Osteoblast (primary cell): ENCODE measurements at regions not wholly inside any gene's neighbourhood (a gene's known extent, or its start where the extent isn't known, plus 50 kb on each side); places are given as distances from the start of the nearest gene placed in this dataset.

ENCODE experiments used
- DNase-seq: peaks from one replicate; pipeline ENCODE4 v3.0.0; 2011; ENCODE audit warnings: low spot score, mixed read lengths; ENCODE audit not compliant: insufficient read length; ENCODE audit errors: missing footprints
- H2AFZ ChIP-seq: 2 replicates; pipeline ENCODE4 v1.6.0; 2011; ENCODE audit warnings: mild to moderate bottlenecking, low read length
- H3K27ac ChIP-seq: 2 replicates; pipeline ENCODE4 v1.5.1; 2011; ENCODE audit warnings: mild to moderate bottlenecking, low read depth, low read length, moderate library complexity
- H3K27me3 ChIP-seq: 2 replicates; pipeline ENCODE4 v1.6.0; 2012; ENCODE audit warnings: mild to moderate bottlenecking, control low read depth, inconsistent platforms, low read length, moderate library complexity; ENCODE audit not compliant: insufficient read depth
- H3K36me3 ChIP-seq: 2 replicates; pipeline ENCODE4 v1.5.1; 2011; ENCODE audit warnings: mild to moderate bottlenecking, low read length, control low read depth, moderate library complexity; ENCODE audit not compliant: insufficient read depth
- H3K4me1 ChIP-seq: 2 replicates; pipeline ENCODE4 v1.5.1; 2011; ENCODE audit warnings: mild to moderate bottlenecking, low read length, control low read depth, moderate library complexity; ENCODE audit not compliant: insufficient read depth
- H3K4me2 ChIP-seq: 2 replicates; pipeline ENCODE4 v1.6.0; 2011; ENCODE audit warnings: mild to moderate bottlenecking, low read length; ENCODE audit not compliant: insufficient read depth
- H3K4me3 ChIP-seq: fragments of 200-600 bp; sonication (generic); 3 replicates; pipeline ENCODE4 v1.5.1; 2012; ENCODE audit warnings: mild to moderate bottlenecking, low read length, inconsistent platforms; ENCODE audit not compliant: insufficient read depth
- H3K79me2 ChIP-seq: 2 replicates; pipeline ENCODE4 v1.6.0; 2012; ENCODE audit warnings: mild to moderate bottlenecking, low read length, control low read depth, inconsistent platforms; ENCODE audit not compliant: insufficient read depth
- H3K9me3 ChIP-seq: 2 replicates; pipeline ENCODE4 v1.5.1; 2011; ENCODE audit warnings: low read depth, low read length, control low read depth
- H4K20me1 ChIP-seq: 2 replicates; pipeline ENCODE4 v1.6.0; 2012; ENCODE audit warnings: mild to moderate bottlenecking, low read length, control low read depth; ENCODE audit not compliant: insufficient read depth
- TF ChIP-seq, protein P1 (sequence below): IDR thresholded peaks from 2 replicates; pipeline ENCODE4 v1.5.1; 2011; ENCODE audit warnings: mild to moderate bottlenecking, low read depth, low read length, moderate library complexity; ENCODE audit errors: extremely low read depth

DNA sequence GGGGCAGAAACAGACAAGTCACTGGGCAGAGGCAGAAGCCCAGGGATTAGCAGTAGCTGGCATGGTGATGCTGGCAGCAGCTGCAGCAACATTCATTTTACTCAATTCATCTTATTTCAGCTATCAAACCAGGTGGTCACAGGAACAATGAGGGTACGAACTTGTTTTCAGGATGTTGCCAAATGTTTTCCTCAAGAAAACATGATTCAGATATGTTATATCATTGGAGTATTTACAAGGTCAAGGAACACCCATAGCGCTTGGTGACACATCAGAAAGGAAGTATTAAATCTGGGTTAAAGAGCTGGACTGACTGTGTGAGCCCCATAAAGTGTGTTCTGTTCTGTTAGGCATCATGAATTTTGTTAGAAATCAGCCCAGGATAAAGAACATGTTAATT, 456.9 kb upstream of the ID4 start:
- H3K9me3 ChIP-seq = no peaks in the 10 kb centered on the region
- TF ChIP-seq, protein P1, sequence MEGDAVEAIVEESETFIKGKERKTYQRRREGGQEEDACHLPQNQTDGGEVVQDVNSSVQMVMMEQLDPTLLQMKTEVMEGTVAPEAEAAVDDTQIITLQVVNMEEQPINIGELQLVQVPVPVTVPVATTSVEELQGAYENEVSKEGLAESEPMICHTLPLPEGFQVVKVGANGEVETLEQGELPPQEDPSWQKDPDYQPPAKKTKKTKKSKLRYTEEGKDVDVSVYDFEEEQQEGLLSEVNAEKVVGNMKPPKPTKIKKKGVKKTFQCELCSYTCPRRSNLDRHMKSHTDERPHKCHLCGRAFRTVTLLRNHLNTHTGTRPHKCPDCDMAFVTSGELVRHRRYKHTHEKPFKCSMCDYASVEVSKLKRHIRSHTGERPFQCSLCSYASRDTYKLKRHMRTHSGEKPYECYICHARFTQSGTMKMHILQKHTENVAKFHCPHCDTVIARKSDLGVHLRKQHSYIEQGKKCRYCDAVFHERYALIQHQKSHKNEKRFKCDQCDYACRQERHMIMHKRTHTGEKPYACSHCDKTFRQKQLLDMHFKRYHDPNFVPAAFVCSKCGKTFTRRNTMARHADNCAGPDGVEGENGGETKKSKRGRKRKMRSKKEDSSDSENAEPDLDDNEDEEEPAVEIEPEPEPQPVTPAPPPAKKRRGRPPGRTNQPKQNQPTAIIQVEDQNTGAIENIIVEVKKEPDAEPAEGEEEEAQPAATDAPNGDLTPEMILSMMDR = no peak
- DNase-seq = peak; percentile 22
- H4K20me1 ChIP-seq = no peaks in the 10 kb centered on the region
- no peak overlapping the region for H3K27ac ChIP-seq
- no peaks in the 10 kb centered on the region for H3K27me3 ChIP-seq
- H3K36me3 ChIP-seq = no peaks in the 10 kb centered on the region
- H3K4me3 ChIP-seq = no peak overlapping the region
- no peak overlapping the region for H3K4me2 ChIP-seq
- H3K4me1 ChIP-seq = peaks cover 3% of the 10 kb centered on the region
- H3K79me2 ChIP-seq = no peaks in the 10 kb centered on the region
- no peak overlapping the region for H2AFZ ChIP-seq

DNA sequence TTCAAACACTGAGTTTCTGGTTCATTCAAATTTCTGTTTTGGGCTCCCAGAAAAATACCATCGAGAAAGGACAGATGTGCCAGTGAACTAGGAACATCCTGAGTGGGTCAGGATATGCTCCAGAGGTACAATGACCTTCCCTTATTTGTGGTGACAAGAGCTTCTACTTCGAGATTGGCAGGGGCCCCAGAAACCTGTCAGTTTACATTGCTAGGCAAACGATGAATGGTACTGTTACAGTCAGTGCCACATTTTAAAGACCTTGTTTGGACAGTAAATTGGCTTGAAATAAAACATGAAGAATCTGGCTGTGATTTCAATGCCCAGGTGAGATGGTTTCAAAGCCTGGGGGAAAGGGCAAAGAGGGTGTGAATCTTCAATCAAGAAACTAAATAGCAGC, 454.5 kb upstream of the ID4 start:
- Histone ChIP-seq H3K27me3 (no peaks in the 10 kb centered on the region), H3K4me3 (no peak overlapping the region), H3K4me2 (no peak overlapping the region), H3K27ac (no peak overlapping the region), H2AFZ (no peak overlapping the region), H3K79me2 (no peaks in the 10 kb centered on the region), H3K36me3 (no peaks in the 10 kb centered on the region), H4K20me1 (no peaks in the 10 kb centered on the region), H3K9me3 (no peaks in the 10 kb centered on the region), H3K4me1 (peaks cover 3% of the 10 kb centered on the region)
- no peak for DNase-seq
- TF ChIP-seq, protein P1 = no peak

DNA sequence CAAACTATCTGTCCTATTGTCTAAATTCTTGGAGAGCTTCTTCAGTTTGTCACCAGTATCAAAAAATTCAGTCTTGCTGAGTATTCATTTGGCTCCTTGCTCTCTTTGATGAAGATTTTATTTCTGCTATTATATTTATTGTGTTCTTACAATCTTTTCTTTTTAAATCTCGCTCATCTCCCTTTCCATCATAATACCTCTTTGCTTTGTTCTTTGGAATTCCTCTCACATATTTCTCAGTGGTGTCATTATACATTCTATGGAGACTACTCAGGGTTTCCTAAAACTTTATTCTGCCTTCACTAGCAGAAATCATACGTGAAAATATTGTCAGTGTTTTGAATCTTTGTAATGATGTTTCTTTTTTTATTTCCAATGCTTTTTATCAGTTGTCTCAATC, 445.2 kb upstream of the ID4 start:
- TF ChIP-seq, protein P1 = no peak
- Histone ChIP-seq H4K20me1 (no peaks in the 10 kb centered on the region), H3K4me3 (no peak overlapping the region), H3K27ac (no peak overlapping the region), H2AFZ (no peak overlapping the region), H3K27me3 (no peaks in the 10 kb centered on the region), H3K79me2 (no peaks in the 10 kb centered on the region), H3K9me3 (no peaks in the 10 kb centered on the region), H3K36me3 (no peaks in the 10 kb centered on the region), H3K4me1 (no peaks in the 10 kb centered on the region), H3K4me2 (no peak overlapping the region)
- no peak for DNase-seq

DNA sequence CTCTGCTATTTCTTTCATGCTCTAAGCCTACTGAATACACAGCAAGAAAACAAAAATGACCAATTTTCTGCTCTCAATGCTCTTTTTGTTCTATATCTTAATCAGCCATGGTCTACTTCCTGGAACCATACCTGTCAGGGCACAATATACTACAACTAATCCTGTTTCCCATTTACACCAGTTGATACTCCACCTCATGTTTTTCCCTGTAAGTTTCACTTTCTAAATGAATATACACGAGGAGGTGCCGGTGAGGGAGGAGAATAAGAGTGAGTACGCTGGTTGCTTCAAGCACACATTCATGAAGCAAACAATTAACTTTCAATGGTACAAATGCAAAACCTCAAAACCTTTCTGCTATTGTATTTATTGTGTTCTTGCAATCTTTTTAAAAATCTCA, 443.1 kb upstream of the ID4 start:
- Histone ChIP-seq H4K20me1 (no peaks in the 10 kb centered on the region), H3K27ac (no peak overlapping the region), H3K27me3 (no peaks in the 10 kb centered on the region), H3K4me1 (no peaks in the 10 kb centered on the region), H3K4me3 (no peak overlapping the region), H3K79me2 (no peaks in the 10 kb centered on the region), H2AFZ (no peak overlapping the region), H3K9me3 (no peaks in the 10 kb centered on the region), H3K36me3 (no peaks in the 10 kb centered on the region), H3K4me2 (no peak overlapping the region)
- TF ChIP-seq, protein P1 = no peak
- no peak for DNase-seq
